MM.1S (cell line): ENCODE measurements at regions not wholly inside any gene's neighbourhood (a gene's known extent, or its start where the extent isn't known, plus 50 kb on each side); places are given as distances from the start of the nearest gene placed in this dataset.

ENCODE experiments used
- DNase-seq: peaks from one replicate; pipeline ENCODE4 v3.0.0-alpha.2; 2015
- H2AFZ ChIP-seq: fragments of 300-600 bp; sonication (generic); 2 replicates; pipeline ENCODE4 v1.6.0; 2016; ENCODE audit warnings: antibody characterized with exemption, low read length
- H3F3A ChIP-seq: fragments of 300-600 bp; sonication (generic); 2 replicates; pipeline ENCODE4 v1.6.1; 2016; ENCODE audit warnings: mild to moderate bottlenecking, antibody characterized with exemption, low read length, moderate library complexity, mixed read lengths; ENCODE audit not compliant: insufficient read depth
- H3K27ac ChIP-seq: fragments of 300-600 bp; sonication (generic); 2 replicates; pipeline ENCODE4 v1.5.1; 2016; ENCODE audit warnings: mild to moderate bottlenecking, low read length
- H3K27me3 ChIP-seq: fragments of 300-600 bp; sonication (generic); replicated peaks from 2 replicates; pipeline ENCODE4 v1.6.0; 2016; ENCODE audit warnings: low read length; ENCODE audit not compliant: insufficient read depth
- H3K36me3 ChIP-seq: fragments of 300-600 bp; sonication (generic); replicated peaks from 2 replicates; pipeline ENCODE4 v1.6.1; 2016; ENCODE audit warnings: mild to moderate bottlenecking, low read length, mixed read lengths; ENCODE audit not compliant: insufficient read depth
- H3K4me1 ChIP-seq: fragments of 300-600 bp; sonication (generic); 2 replicates; pipeline ENCODE4 v1.6.1; 2016; ENCODE audit warnings: low read length, mixed read lengths
- H3K4me2 ChIP-seq: fragments of 300-600 bp; sonication (generic); 2 replicates; pipeline ENCODE4 v1.6.0; 2016; ENCODE audit warnings: low read depth, low read length
- H3K4me3 ChIP-seq: fragments of 300-600 bp; sonication (generic); 2 replicates; pipeline ENCODE4 v1.5.1; 2016; ENCODE audit warnings: low read length, mixed read lengths
- H3K79me2 ChIP-seq: fragments of 300-600 bp; sonication (generic); 2 replicates; pipeline ENCODE4 v1.6.1; 2016; ENCODE audit warnings: mixed run types, low read length, mixed read lengths
- H3K9ac ChIP-seq: fragments of 300-600 bp; sonication (generic); 2 replicates; pipeline ENCODE4 v1.6.1; 2016; ENCODE audit warnings: low read length, mixed read lengths
- H3K9me2 ChIP-seq: fragments of 300-600 bp; sonication (generic); replicated peaks from 2 replicates; pipeline ENCODE4 v1.6.1; 2016; ENCODE audit warnings: mild to moderate bottlenecking, low read length, mixed read lengths; ENCODE audit not compliant: insufficient read depth
- H3K9me3 ChIP-seq: fragments of 300-600 bp; sonication (generic); replicated peaks from 2 replicates; pipeline ENCODE4 v1.6.1; 2016; ENCODE audit warnings: mild to moderate bottlenecking, low read length, mixed read lengths; ENCODE audit not compliant: insufficient read depth
- H4K20me1 ChIP-seq: fragments of 300-600 bp; sonication (generic); 2 replicates; pipeline ENCODE4 v1.6.1; 2016; ENCODE audit warnings: mild to moderate bottlenecking, low read length, moderate library complexity, mixed read lengths; ENCODE audit not compliant: insufficient read depth
- EZH2 ChIP-seq: fragments of 300-600 bp; sonication (generic); optimal IDR thresholded peaks from 2 replicates; pipeline ENCODE3; 2017; ENCODE audit warnings: low read depth, mild to moderate bottlenecking, antibody characterized with exemption, low read length, mixed read lengths
- EZH2phosphoT487 ChIP-seq: fragments of 300-600 bp; sonication (generic); IDR thresholded peaks from 2 replicates; pipeline ENCODE4 v1.6.1; 2018; ENCODE audit warnings: antibody characterized with exemption, low read length
- TF ChIP-seq, protein P1 (sequence below): fragments of 300-600 bp; sonication (generic); IDR thresholded peaks from 2 replicates; pipeline ENCODE4 v1.5.1; 2016; ENCODE audit warnings: antibody characterized with exemption, low read length, mixed read lengths

- no peak for DNase-seq
- Histone ChIP-seq H3K79me2 (no peaks in the 10 kb centered on the region), H2AFZ (no peak overlapping the region), H3K4me2 (no peak overlapping the region), H3F3A (no peaks in the 10 kb centered on the region), H4K20me1 (no peaks in the 10 kb centered on the region), H3K36me3 (no peaks in the 10 kb centered on the region), H3K4me1 (no peaks in the 10 kb centered on the region), H3K4me3 (no peak overlapping the region), H3K27me3 (no peaks in the 10 kb centered on the region), H3K9me3 (no peaks in the 10 kb centered on the region), H3K27ac (no peak overlapping the region), H3K9ac (no peak overlapping the region), H3K9me2 (no peaks in the 10 kb centered on the region)
- TF ChIP-seq EZH2 (no peak), EZH2phosphoT487 (no peak)
- TF ChIP-seq, protein P1, sequence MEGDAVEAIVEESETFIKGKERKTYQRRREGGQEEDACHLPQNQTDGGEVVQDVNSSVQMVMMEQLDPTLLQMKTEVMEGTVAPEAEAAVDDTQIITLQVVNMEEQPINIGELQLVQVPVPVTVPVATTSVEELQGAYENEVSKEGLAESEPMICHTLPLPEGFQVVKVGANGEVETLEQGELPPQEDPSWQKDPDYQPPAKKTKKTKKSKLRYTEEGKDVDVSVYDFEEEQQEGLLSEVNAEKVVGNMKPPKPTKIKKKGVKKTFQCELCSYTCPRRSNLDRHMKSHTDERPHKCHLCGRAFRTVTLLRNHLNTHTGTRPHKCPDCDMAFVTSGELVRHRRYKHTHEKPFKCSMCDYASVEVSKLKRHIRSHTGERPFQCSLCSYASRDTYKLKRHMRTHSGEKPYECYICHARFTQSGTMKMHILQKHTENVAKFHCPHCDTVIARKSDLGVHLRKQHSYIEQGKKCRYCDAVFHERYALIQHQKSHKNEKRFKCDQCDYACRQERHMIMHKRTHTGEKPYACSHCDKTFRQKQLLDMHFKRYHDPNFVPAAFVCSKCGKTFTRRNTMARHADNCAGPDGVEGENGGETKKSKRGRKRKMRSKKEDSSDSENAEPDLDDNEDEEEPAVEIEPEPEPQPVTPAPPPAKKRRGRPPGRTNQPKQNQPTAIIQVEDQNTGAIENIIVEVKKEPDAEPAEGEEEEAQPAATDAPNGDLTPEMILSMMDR = no peak
These were observed 238.1 kb upstream of the ZWINT start for GRCh38 chr10:56599201-56599600.

- TF ChIP-seq EZH2 (no peak), EZH2phosphoT487 (no peak)
- TF ChIP-seq, protein P1 = no peak
- no peak for DNase-seq
These were observed 235.2 kb upstream of the ZWINT start for GRCh38 chr10:56596257-56596656.

DNA sequence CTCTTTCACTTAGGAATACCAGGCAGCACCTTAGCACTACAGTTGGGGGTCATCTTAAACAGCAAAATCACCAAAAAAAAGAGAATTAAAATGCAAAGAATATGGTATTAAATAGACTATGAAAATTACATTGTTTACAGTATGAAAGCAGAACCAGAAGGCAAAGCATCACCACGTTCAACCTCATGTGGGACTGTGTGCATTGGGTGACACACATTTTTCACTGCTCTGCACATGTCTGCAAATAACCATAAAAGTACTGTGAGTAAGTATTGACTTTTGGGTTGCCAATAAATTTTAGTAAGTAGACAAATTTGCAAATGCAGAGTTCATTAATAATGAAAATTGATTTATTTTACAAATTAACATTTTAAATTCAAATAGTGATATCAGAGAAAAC lies 232.1 kb upstream of the ZWINT start:
- no peaks in the 10 kb centered on the region for H3K79me2 ChIP-seq

More at GRCh38 chr10:56596257-56596656, 235.2 kb upstream of the ZWINT start:
- no peaks in the 10 kb centered on the region for H3F3A ChIP-seq
- H3K27me3 ChIP-seq = no peaks in the 10 kb centered on the region
- H3K36me3 ChIP-seq = no peaks in the 10 kb centered on the region
- H3K79me2 ChIP-seq = no peaks in the 10 kb centered on the region
- H3K4me1 ChIP-seq = no peaks in the 10 kb centered on the region
- H3K4me3 ChIP-seq = no peak overlapping the region
- H3K9ac ChIP-seq = no peak overlapping the region
- no peaks in the 10 kb centered on the region for H3K9me2 ChIP-seq
- H4K20me1 ChIP-seq = no peaks in the 10 kb centered on the region
- H3K9me3 ChIP-seq = no peaks in the 10 kb centered on the region
- H3K27ac ChIP-seq = no peak overlapping the region
- no peak overlapping the region for H3K4me2 ChIP-seq
- H2AFZ ChIP-seq = no peak overlapping the region

DNA sequence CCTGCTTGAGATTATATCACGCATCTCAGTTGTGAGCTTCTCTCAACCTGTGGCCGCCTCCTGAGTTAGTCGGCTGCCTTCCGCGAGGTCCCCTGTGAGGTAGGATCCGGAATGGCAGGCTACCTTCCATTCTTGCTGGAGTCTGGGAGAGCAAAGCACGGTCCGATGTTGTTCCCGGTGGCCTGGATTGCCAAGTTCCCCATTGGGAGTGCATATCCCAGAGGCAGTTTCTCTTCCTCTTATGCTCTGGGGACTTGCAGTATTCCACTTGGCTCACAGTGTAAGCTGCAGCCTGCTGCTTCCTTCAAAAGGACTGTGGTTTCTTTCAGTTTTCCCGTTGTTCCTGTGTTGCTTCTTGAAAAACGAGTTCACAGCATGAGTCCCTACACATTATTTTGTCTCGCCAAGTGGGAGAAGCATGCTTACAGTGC lies 225.4 kb upstream of the ZWINT start:
- H3K79me2 ChIP-seq = no peaks in the 10 kb centered on the region
- H3K27ac ChIP-seq = no peak overlapping the region
- TF ChIP-seq, protein P1 = no peak
- TF ChIP-seq EZH2 (no peak), EZH2phosphoT487 (no peak)
- H3K4me2 ChIP-seq = no peak overlapping the region
- no peak overlapping the region for H2AFZ ChIP-seq
- H4K20me1 ChIP-seq = no peaks in the 10 kb centered on the region
- H3K9me3 ChIP-seq = no peaks in the 10 kb centered on the region; the same call in 1 of the 2 replicates
- H3K4me3 ChIP-seq = no peak overlapping the region
- H3K4me1 ChIP-seq = no peaks in the 10 kb centered on the region
- no peaks in the 10 kb centered on the region for H3K9me2 ChIP-seq
- no peak overlapping the region for H3K9ac ChIP-seq
- DNase-seq = no peak
- no peaks in the 10 kb centered on the region for H3K27me3 ChIP-seq
- H3F3A ChIP-seq = no peaks in the 10 kb centered on the region
- no peaks in the 10 kb centered on the region for H3K36me3 ChIP-seq

More for the DNA sequence above, 232.1 kb upstream of the ZWINT start:
- Histone ChIP-seq H4K20me1 (no peaks in the 10 kb centered on the region), H3K36me3 (no peaks in the 10 kb centered on the region), H3K27ac (no peak overlapping the region), H3K9me2 (no peaks in the 10 kb centered on the region), H3K9ac (no peak overlapping the region), H3K27me3 (no peaks in the 10 kb centered on the region), H2AFZ (no peak overlapping the region), H3K4me3 (no peak overlapping the region), H3K4me2 (no peak overlapping the region), H3K9me3 (no peaks in the 10 kb centered on the region; the same call in 1 of the 2 replicates), H3F3A (no peaks in the 10 kb centered on the region), H3K4me1 (no peaks in the 10 kb centered on the region)
- TF ChIP-seq EZH2 = no peak
- no peak for DNase-seq
